ENCODE measurements at regions not wholly inside any gene's neighbourhood (a gene's known extent, or its start where the extent isn't known, plus 50 kb on each side); places are given as distances from the start of the nearest gene placed in this dataset.
A peak's percentile ranks its signal among the peaks of the same experiment; 100 is the strongest.

DNA sequence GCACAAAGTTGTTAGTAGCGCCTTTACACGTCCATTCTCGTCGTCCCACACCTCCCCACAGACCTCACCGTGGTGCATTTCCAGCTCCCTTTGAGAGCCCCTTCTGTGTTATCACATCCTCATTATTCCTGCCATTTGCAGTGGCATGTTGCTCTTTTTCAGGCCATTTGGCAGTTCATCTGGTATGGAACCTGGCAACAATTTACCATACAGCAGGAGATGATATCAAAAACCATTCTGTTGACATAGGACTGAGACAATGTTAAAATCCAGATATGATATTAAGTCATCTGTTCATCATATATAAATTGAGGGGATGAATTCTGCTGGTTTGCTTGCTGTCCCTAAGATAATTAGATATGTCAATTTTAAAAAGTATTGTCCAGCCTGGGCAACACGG lies 83.0 kb downstream of the TMEM174 start:
- DNase-seq, result no peak

GRCh38 chr5:73254642-73255041 lies 81.6 kb downstream of the TMEM174 start:
- no peak for DNase-seq

- peak; percentile 40 for DNase-seq
Observed at GRCh38 chr5:73253047-73253660, 80.2 kb downstream of the TMEM174 start.

GRCh38 chr5:73250645-73251044 lies 77.7 kb downstream of the TMEM174 start:
- peak; percentile 49 for DNase-seq

DNA sequence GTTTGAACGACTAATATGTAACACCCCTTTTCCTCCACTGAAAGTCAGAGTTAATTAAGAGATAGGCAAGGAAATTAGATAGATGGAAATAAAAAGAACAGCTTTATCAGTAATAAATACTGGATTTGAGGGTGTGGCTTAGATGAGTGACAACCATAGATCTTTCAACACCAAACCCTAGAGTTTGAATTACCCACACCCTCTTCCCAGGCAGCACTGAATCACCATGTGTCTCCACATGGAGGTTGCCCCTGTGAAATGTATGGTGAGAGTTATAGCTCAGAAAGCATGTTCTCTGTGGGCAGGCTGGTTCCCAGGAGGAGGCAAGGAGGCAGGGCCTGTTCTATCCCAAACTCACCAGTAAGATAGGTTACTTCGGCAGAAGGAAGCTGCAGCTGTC lies 69.7 kb downstream of the TMEM174 start:
- DNase-seq, result no peak

DNA sequence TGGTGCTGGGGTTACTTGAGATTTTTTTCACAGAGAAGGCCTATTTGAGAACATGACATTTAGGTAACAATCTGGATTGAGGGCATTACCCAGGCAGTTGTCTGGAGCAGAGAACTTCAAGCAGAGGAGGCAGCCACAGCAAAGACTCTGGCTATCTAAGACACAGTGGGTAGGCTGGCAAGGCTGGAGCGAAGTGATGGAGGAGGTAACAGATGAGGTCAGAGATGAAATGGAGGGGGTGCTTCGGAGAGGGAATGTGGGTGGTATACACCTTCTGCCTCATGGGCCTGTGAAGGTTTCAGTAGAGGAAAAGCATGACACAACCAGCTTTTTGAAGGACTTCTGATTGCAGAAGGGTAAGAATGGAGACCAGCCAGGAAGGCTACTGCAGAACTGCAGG lies 65.9 kb downstream of the TMEM174 start:
- DNase-seq, result no peak

DNA sequence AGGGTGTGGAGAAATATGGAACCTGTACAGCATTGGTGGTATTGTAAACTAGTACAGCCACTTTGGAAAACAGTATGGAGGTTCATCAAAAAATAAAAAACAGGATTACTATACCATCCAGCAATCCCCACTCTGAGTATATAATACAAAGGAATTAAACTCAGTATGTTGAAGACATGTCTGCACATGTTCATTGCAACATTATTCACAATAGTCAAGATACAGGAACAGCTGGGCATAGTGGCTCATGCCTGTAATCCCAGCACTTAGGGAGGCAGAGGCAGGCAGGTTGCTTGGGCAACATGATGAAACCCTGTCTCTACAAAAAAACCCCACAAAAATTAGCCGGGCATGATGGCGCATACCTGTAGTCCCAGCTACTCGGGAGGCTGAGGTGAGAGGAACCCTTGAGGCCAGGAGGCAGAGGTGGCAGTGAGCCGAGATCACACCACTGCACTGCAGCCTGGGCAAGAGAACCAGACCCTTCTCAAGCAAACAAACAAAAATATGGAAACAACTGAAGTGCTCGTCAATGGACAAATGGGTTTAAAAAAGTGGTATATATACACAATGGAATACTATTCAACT lies 63.6 kb downstream of the TMEM174 start:
- no peak for DNase-seq

DNA sequence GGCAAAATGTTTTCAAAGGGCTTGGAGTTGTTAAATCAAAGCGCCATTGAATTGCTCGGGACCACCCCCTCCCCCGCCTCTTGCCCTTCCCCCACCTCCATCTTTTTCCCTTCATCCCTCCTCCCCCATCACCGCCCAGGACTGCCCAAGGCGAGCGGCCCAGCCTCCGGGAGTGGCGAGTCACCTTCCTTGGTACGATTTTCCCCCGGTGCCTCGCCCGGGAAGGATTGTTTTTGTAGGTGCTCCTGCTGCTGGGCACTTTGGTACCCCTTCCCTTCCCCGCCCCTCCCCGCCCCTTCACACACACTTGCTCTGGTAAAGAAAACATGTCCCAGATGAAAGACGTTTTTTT lies 61.2 kb downstream of the TMEM174 start:
- no peak for DNase-seq

- no peak for DNase-seq
Observed at GRCh38 chr5:73233461-73234203, 60.6 kb downstream of the TMEM174 start.

DNA sequence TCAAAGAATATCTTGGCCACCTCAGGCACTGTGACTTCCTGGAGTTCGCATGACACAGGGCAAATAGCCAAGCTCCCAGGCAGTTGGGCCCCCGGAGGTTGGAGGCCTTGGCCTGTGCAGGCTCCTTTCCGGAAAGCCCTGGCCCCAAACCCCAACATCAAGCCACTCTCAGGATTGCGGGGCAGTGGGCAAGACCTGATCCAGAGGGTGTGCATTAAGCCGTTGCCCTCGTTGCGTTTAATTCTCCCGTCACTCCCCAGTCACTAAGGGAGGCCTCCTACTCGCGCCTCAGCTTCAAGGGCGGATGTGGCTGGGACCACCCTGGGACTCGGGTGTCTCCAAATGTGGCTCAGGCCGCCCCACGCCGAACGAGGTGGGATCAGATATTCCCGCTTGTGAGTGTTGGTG lies 60.1 kb downstream of the TMEM174 start:
- DNase-seq, result no peak

- DNase-seq, result peak; percentile 78
Observed at GRCh38 chr5:73232266-73233041, 59.5 kb downstream of the TMEM174 start.

GRCh38 chr5:73231246-73231778 lies 58.3 kb downstream of the TMEM174 start:
- DNase-seq, result peak; percentile 24

GRCh38 chr5:73230264-73231245 lies 57.6 kb downstream of the TMEM174 start:
- DNase-seq, result no peak

DNA sequence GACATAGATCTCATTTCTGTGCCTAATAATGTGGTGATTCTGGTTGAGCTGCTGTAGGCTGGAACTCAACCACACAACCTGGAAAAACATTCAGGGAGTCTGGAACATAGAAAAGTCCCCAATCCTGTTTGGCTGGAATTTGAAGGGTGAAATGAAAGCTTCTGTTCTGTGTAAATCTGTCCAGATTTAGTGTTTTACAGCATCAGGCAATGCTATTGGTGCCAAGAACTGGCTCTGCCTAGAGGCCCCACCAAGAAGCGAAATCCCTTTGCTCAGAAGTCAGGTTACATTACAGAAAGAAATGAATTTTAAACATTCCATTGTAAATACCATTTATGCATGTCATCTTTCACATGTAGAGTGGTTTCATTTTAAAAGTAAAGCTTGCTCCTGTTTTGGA lies 56.3 kb downstream of the TMEM174 start:
- DNase-seq, result peak; percentile 94

GRCh38 chr5:73228052-73228451 lies 55.1 kb downstream of the TMEM174 start:
- no peak for DNase-seq

All from fibroblast of upper back skin (primary cell).